Sigmoid colon (tissue), 4 donors: ENCODE measurements at regions not wholly inside any gene's neighbourhood (a gene's known extent, or its start where the extent isn't known, plus 50 kb on each side); places are given as distances from the start of the nearest gene placed in this dataset.
"Not testable (repeated sequence)": the region's sequence is repeated elsewhere in the genome, so short reads cannot be mapped to it uniquely, and the experiment has no call there.

Source experiments
- EP300 ChIP-seq, 4 donors: sonication (generic); formaldehyde crosslinking; IDR thresholded peaks; one replicate each; pipeline ENCODE4 v1.6.1; 2017; ENCODE audit warnings: antibody characterized with exemption in 4 of 4
- POLR2A ChIP-seq, 2 donors: fragments of 450-650 bp; IDR thresholded peaks; one replicate each; pipeline ENCODE4 v1.6.1; 2016; ENCODE audit warnings: antibody characterized with exemption in 2 of 2, mild to moderate bottlenecking in 2 of 2, moderate library complexity in 2 of 2
- POLR2AphosphoS5 ChIP-seq, 4 donors: sonication (generic); formaldehyde crosslinking; IDR thresholded peaks; one replicate each; pipeline ENCODE4 v1.6.1; 2017; ENCODE audit warnings: antibody characterized with exemption in 4 of 4
- TF ChIP-seq, protein P1 (sequence below), 4 experiments: fragments of 450-650 bp in 3 of 4; fragments of 200-600 bp in 1 of 4; IDR thresholded peaks; one replicate each; pipeline ENCODE4 v1.5.1; 2016 to 2019; ENCODE audit warnings: antibody characterized with exemption in 4 of 4, mild to moderate bottlenecking in 3 of 4, moderate library complexity in 2 of 4

DNA sequence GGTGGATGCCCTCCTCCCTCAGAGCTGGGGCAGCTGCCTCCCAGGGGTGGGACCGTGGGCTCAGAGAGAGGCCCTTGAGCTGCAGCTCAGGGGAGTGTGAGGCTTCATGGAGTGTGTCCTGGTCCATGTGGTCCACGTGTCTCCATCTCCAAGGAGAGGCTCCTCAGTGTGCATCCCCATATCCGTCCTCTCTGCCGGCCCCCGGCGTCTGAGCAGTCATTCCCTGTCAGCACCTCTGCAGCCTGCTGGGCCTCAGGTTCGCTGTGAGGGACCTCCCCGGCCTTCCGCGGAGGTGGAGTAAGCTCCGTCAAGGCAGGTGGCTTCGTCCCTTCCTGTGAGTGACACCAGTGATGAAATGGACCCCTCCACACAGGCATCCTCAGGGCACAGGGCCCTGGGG lies 160.7 kb upstream of the POTEB2 start:
- TF ChIP-seq POLR2A, POLR2AphosphoS5, EP300 (IDR thresholded peaks at IDR 0.05): not testable (repeated sequence)
- TF ChIP-seq, protein P1, sequence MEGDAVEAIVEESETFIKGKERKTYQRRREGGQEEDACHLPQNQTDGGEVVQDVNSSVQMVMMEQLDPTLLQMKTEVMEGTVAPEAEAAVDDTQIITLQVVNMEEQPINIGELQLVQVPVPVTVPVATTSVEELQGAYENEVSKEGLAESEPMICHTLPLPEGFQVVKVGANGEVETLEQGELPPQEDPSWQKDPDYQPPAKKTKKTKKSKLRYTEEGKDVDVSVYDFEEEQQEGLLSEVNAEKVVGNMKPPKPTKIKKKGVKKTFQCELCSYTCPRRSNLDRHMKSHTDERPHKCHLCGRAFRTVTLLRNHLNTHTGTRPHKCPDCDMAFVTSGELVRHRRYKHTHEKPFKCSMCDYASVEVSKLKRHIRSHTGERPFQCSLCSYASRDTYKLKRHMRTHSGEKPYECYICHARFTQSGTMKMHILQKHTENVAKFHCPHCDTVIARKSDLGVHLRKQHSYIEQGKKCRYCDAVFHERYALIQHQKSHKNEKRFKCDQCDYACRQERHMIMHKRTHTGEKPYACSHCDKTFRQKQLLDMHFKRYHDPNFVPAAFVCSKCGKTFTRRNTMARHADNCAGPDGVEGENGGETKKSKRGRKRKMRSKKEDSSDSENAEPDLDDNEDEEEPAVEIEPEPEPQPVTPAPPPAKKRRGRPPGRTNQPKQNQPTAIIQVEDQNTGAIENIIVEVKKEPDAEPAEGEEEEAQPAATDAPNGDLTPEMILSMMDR (IDR thresholded peaks at IDR 0.05), result not testable (repeated sequence)
